ENCODE measurements at regions not wholly inside any gene's neighbourhood (a gene's known extent, or its start where the extent isn't known, plus 50 kb on each side); places are given as distances from the start of the nearest gene placed in this dataset.

DNA sequence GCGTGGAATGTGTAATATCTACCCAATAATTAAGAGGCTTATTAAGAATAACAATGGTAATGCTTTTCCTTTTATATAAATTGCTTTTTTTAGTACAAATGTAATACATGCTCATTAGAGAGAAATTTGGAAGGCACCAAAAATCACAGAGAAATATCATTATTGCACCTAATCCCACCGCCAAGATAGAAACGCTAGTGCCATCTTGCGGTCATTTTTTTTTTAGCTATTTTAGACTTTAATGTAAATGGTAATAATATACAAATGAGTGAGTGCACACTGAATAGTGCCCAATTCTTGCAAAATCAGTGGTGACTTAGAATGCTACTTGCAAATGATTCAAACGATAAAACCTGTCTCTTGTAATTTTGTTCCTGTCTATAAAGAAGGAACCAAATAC lies 576.8 kb upstream of the TMEM132C start:
- no CpG with 5 or more reads among the region's 5 CpGs for WGBS, 2 donors (ENCODE audit: extremely low coverage in 2 of 2, insufficient read length in 2 of 2, insufficient replicate concordance in 1 of 2)
- no peak for DNase-seq (ENCODE audit: low spot score)
- H3K27me3 ChIP-seq (ENCODE audit: control insufficient read depth in 3 of 3, insufficient read depth in 3 of 3, low read depth in 1 of 3, low read length in 3 of 3) = no peaks in the 10 kb centered on the region
- no peak overlapping the region for H2BK12ac ChIP-seq (ENCODE audit: low read length)
- H3K36me3 ChIP-seq (replicated peaks in 1 of 2; ENCODE audit: control insufficient read depth in 2 of 2, insufficient read depth in 2 of 2, low read length in 2 of 2) = no peaks in the 10 kb centered on the region
- H3K23ac ChIP-seq (ENCODE audit: low read depth, low read length, poor library complexity) = no peak overlapping the region
- no peaks in the 10 kb centered on the region for H3K4me1 ChIP-seq (ENCODE audit: control insufficient read depth in 2 of 2, insufficient read depth in 1 of 2, low read depth in 1 of 2, low read length in 2 of 2)
- no peaks in the 10 kb centered on the region for H3K79me1 ChIP-seq (ENCODE audit: low read depth, low read length)
- H3K18ac ChIP-seq (ENCODE audit: low read length) = no peak overlapping the region
- no peak overlapping the region for H2BK5ac ChIP-seq (ENCODE audit: low read length)
- no peak overlapping the region for H3K4me2 ChIP-seq (ENCODE audit: insufficient read depth, low read length, poor library complexity, severe bottlenecking)
- no peak overlapping the region for H3K4ac ChIP-seq (ENCODE audit: low read length)
- peaks cover 0 to 2% of the 10 kb centered on the region in 2 donors for H3K9me3 ChIP-seq (replicated peaks in 1 of 2; ENCODE audit: control insufficient read depth in 2 of 2, insufficient read depth in 1 of 2, low read depth in 1 of 2, low read length in 2 of 2)
- H4K91ac ChIP-seq (ENCODE audit: low read depth, low read length, poor library complexity) = no peak overlapping the region
- H3K14ac ChIP-seq (ENCODE audit: low read length) = no peak overlapping the region
- no peak overlapping the region for H3K4me3 ChIP-seq (ENCODE audit: low read length in 2 of 2)
- H2BK15ac ChIP-seq (ENCODE audit: low read length) = no peak overlapping the region
- no peak overlapping the region for H2BK120ac ChIP-seq (ENCODE audit: low read depth, low read length)
- H2AFZ ChIP-seq (ENCODE audit: low read length) = no peak overlapping the region
- H3K9ac ChIP-seq (ENCODE audit: low read depth, low read length, poor library complexity) = no peak overlapping the region
- H2AK5ac ChIP-seq (ENCODE audit: low read depth, low read length) = no peak overlapping the region
- no peak overlapping the region for H4K8ac ChIP-seq (ENCODE audit: low read depth, low read length)
- H3K27ac ChIP-seq (replicated peaks; ENCODE audit: low read length) = no peak overlapping the region

DNA sequence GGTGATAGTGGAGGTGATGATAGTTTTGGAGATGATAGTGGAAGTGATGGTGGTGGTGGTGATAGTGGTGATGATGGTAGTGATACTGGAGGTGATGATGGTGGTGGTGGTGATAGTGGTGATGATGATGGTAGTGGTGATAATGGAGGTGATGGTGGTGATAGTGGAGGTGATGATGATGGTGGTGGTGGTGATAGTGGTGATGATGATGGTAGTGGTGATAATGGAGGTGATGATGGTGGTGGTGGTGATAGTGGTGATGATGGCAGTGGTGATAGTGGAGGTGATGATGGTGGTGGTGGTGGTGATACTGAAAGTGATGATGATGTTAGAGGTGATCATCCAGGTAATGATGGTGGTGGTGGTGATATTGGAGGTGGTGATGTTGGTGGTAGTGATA lies 570.0 kb upstream of the TMEM132C start:
- H3K14ac ChIP-seq (ENCODE audit: low read length) = no peak overlapping the region
- H3K4me2 ChIP-seq (ENCODE audit: insufficient read depth, low read length, poor library complexity, severe bottlenecking) = no peak overlapping the region
- H3K4me3 ChIP-seq (ENCODE audit: low read length in 2 of 2) = peak overlapping the region in 1 of 2 donors; percentile 14
- H3K23ac ChIP-seq (ENCODE audit: low read depth, low read length, poor library complexity) = no peak overlapping the region
- H4K8ac ChIP-seq (ENCODE audit: low read depth, low read length) = no peak overlapping the region
- H3K27me3 ChIP-seq (ENCODE audit: control insufficient read depth in 3 of 3, insufficient read depth in 3 of 3, low read depth in 1 of 3, low read length in 3 of 3) = peaks cover 0 to 3% (median 0%) of the 10 kb centered on the region in 3 experiments
- H4K91ac ChIP-seq (ENCODE audit: low read depth, low read length, poor library complexity) = no peak overlapping the region
- no peak overlapping the region for H2BK15ac ChIP-seq (ENCODE audit: low read length)
- no peaks in the 10 kb centered on the region for H3K79me1 ChIP-seq (ENCODE audit: low read depth, low read length)
- no peak overlapping the region for H2AFZ ChIP-seq (ENCODE audit: low read length)
- no peak overlapping the region for H3K27ac ChIP-seq (replicated peaks; ENCODE audit: low read length)
- no peak overlapping the region for H2BK5ac ChIP-seq (ENCODE audit: low read length)
- no peak overlapping the region for H3K18ac ChIP-seq (ENCODE audit: low read length)
- H2BK12ac ChIP-seq (ENCODE audit: low read length) = no peak overlapping the region
- H3K4me1 ChIP-seq (ENCODE audit: control insufficient read depth in 2 of 2, insufficient read depth in 1 of 2, low read depth in 1 of 2, low read length in 2 of 2) = no peaks in the 10 kb centered on the region
- no peaks in the 10 kb centered on the region for H3K36me3 ChIP-seq (replicated peaks in 1 of 2; ENCODE audit: control insufficient read depth in 2 of 2, insufficient read depth in 2 of 2, low read length in 2 of 2)
- H2BK120ac ChIP-seq (ENCODE audit: low read depth, low read length) = no peak overlapping the region
- H3K4ac ChIP-seq (ENCODE audit: low read length) = no peak overlapping the region
- no peak overlapping the region for H2AK5ac ChIP-seq (ENCODE audit: low read depth, low read length)
- H3K9me3 ChIP-seq (replicated peaks in 1 of 2; ENCODE audit: control insufficient read depth in 2 of 2, insufficient read depth in 1 of 2, low read depth in 1 of 2, low read length in 2 of 2) = peaks cover 0 to 9% of the 10 kb centered on the region in 2 donors
- no peak for DNase-seq (ENCODE audit: low spot score)
- no peak overlapping the region for H3K9ac ChIP-seq (ENCODE audit: low read depth, low read length, poor library complexity)

GRCh38 chr12:127703026-127703425 lies 563.9 kb upstream of the TMEM132C start:
- Histone ChIP-seq H3K9me3 (replicated peaks in 1 of 2; ENCODE audit: control insufficient read depth in 2 of 2, insufficient read depth in 1 of 2, low read depth in 1 of 2, low read length in 2 of 2) (peaks cover 0 to 1% of the 10 kb centered on the region in 2 donors), H4K8ac (ENCODE audit: low read depth, low read length) (no peak overlapping the region), H2BK5ac (ENCODE audit: low read length) (no peak overlapping the region), H3K14ac (ENCODE audit: low read length) (no peak overlapping the region), H4K91ac (ENCODE audit: low read depth, low read length, poor library complexity) (no peak overlapping the region), H3K36me3 (replicated peaks in 1 of 2; ENCODE audit: control insufficient read depth in 2 of 2, insufficient read depth in 2 of 2, low read length in 2 of 2) (no peaks in the 10 kb centered on the region), H2BK15ac (ENCODE audit: low read length) (no peak overlapping the region), H3K18ac (ENCODE audit: low read length) (no peak overlapping the region), H3K27ac (replicated peaks; ENCODE audit: low read length) (no peak overlapping the region), H3K4ac (ENCODE audit: low read length) (no peak overlapping the region), H3K4me1 (ENCODE audit: control insufficient read depth in 2 of 2, insufficient read depth in 1 of 2, low read depth in 1 of 2, low read length in 2 of 2) (peaks cover 0 to 2% of the 10 kb centered on the region in 2 donors), H3K9ac (ENCODE audit: low read depth, low read length, poor library complexity) (no peak overlapping the region), H2AK5ac (ENCODE audit: low read depth, low read length) (no peak overlapping the region), H3K4me2 (ENCODE audit: insufficient read depth, low read length, poor library complexity, severe bottlenecking) (no peak overlapping the region), H2AFZ (ENCODE audit: low read length) (no peak overlapping the region), H3K23ac (ENCODE audit: low read depth, low read length, poor library complexity) (no peak overlapping the region), H2BK12ac (ENCODE audit: low read length) (no peak overlapping the region), H3K79me1 (ENCODE audit: low read depth, low read length) (no peaks in the 10 kb centered on the region), H3K27me3 (ENCODE audit: control insufficient read depth in 3 of 3, insufficient read depth in 3 of 3, low read depth in 1 of 3, low read length in 3 of 3) (no peaks in the 10 kb centered on the region), H2BK120ac (ENCODE audit: low read depth, low read length) (no peak overlapping the region), H3K4me3 (ENCODE audit: low read length in 2 of 2) (no peak overlapping the region)
- DNase-seq (ENCODE audit: low spot score) = no peak
- WGBS, 2 donors (ENCODE audit: extremely low coverage in 2 of 2, insufficient read length in 2 of 2, insufficient replicate concordance in 1 of 2) = no CpG with 5 or more reads among the region's 6 CpGs

DNA sequence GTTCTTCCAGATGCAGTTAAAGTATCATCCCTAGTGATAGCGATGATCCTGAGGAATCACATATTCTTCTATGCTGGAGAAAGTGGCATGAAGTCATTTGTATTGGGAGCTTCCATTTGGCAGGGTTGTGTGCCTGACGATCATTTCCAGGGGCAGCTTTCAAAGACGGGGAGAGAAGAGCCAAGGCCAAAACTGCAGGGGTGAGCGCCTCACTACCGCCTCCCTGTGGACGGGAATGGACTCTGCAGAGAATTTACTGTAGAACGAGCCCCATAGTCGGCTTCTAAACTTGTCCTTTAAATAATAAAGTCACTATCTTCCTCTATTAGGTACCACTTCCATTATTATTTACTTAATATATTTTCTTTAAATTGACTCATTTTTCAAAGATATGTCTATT lies 555.9 kb upstream of the TMEM132C start:
- Histone ChIP-seq H3K9ac (ENCODE audit: low read depth, low read length, poor library complexity) (no peak overlapping the region), H3K4me2 (ENCODE audit: insufficient read depth, low read length, poor library complexity, severe bottlenecking) (no peak overlapping the region), H2BK15ac (ENCODE audit: low read length) (no peak overlapping the region), H3K27ac (replicated peaks; ENCODE audit: low read length) (no peak overlapping the region), H2BK120ac (ENCODE audit: low read depth, low read length) (no peak overlapping the region), H3K4me3 (ENCODE audit: low read length in 2 of 2) (no peak overlapping the region), H3K4me1 (ENCODE audit: control insufficient read depth in 2 of 2, insufficient read depth in 1 of 2, low read depth in 1 of 2, low read length in 2 of 2) (no peaks in the 10 kb centered on the region), H4K91ac (ENCODE audit: low read depth, low read length, poor library complexity) (no peak overlapping the region), H3K23ac (ENCODE audit: low read depth, low read length, poor library complexity) (no peak overlapping the region), H3K36me3 (replicated peaks in 1 of 2; ENCODE audit: control insufficient read depth in 2 of 2, insufficient read depth in 2 of 2, low read length in 2 of 2) (no peaks in the 10 kb centered on the region), H2AFZ (ENCODE audit: low read length) (no peak overlapping the region), H3K14ac (ENCODE audit: low read length) (no peak overlapping the region), H3K4ac (ENCODE audit: low read length) (no peak overlapping the region), H4K8ac (ENCODE audit: low read depth, low read length) (no peak overlapping the region), H3K27me3 (ENCODE audit: control insufficient read depth in 3 of 3, insufficient read depth in 3 of 3, low read depth in 1 of 3, low read length in 3 of 3) (no peaks in the 10 kb centered on the region), H2AK5ac (ENCODE audit: low read depth, low read length) (no peak overlapping the region), H2BK12ac (ENCODE audit: low read length) (no peak overlapping the region), H3K18ac (ENCODE audit: low read length) (no peak overlapping the region), H2BK5ac (ENCODE audit: low read length) (no peak overlapping the region), H3K79me1 (ENCODE audit: low read depth, low read length) (no peaks in the 10 kb centered on the region), H3K9me3 (replicated peaks in 1 of 2; ENCODE audit: control insufficient read depth in 2 of 2, insufficient read depth in 1 of 2, low read depth in 1 of 2, low read length in 2 of 2) (no peaks in the 10 kb centered on the region)
- WGBS, 2 donors (ENCODE audit: extremely low coverage in 2 of 2, insufficient read length in 2 of 2, insufficient replicate concordance in 1 of 2) = no CpG with 5 or more reads among the region's 8 CpGs
- DNase-seq (ENCODE audit: low spot score) = no peak
